GM12878 (cell line): ENCODE measurements at regions not wholly inside any gene's neighbourhood (a gene's known extent, or its start where the extent isn't known, plus 50 kb on each side); places are given as distances from the start of the nearest gene placed in this dataset.

Experiments used
- ATAC-seq: fragments of 200-7000 bp; cut with Tn5 transposase; 3 replicates; pipeline ENCODE4 v1.9.1; 2020; ENCODE audit warnings: mild to moderate bottlenecking, moderate library complexity
- BruUV-seq: library from RNA; stranded (reverse); fragments of 400-500 nt; replicated peaks from 2 replicates; lab custom pipeline; 2021; lab: Mats Ljungman, UMichigan
- CTCF ChIA-PET: fragments of 300-600 bp; sonication (Branson Sonifier 250); formaldehyde crosslinking; extraction: SDS; loops from one replicate; lab custom pipeline; 2021; ENCODE audit warnings: inconsistent platforms; lab: Yijun Ruan, JAX
- POLR2A ChIA-PET: fragments of 350-600 bp; formaldehyde crosslinking; extraction: SDS; loops from one replicate; lab custom pipeline; 2021; ENCODE audit warnings: inconsistent platforms; lab: Charles Lee
- RAD21 ChIA-PET: fragments of 300-600 bp; sonication (Branson Sonifier 250); formaldehyde crosslinking; loops from one replicate; lab custom pipeline; 2023; ENCODE audit warnings: antibody characterized with exemption; ENCODE audit not compliant: unreplicated experiment; lab: Charles Lee
- SMC1A ChIA-PET: fragments of 300-600 bp; sonication (Branson Sonifier 250); formaldehyde crosslinking; loops from one replicate; lab custom pipeline; 2023; ENCODE audit not compliant: unreplicated experiment, uncharacterized antibody; lab: Charles Lee
- DNase-seq: peaks from one replicate; pipeline ENCODE4 v3.0.0-alpha.2; 2011; ENCODE audit warnings: low read depth, low spot score
- FAIRE-seq: peaks from 3 replicates; lab custom pipeline; 2011; peaks lifted over from hg19 to GRCh38; lab: Jason Lieb, UNC
- H2AFZ ChIP-seq: 2 replicates; pipeline ENCODE4 v1.6.0; 2011; ENCODE audit warnings: low read depth, low read length, control low read depth; ENCODE audit not compliant: control insufficient read depth
- H3K27ac ChIP-seq: 2 replicates; pipeline ENCODE4 v1.5.1; 2011; ENCODE audit warnings: control low read depth; ENCODE audit not compliant: control insufficient read depth, insufficient read depth
- H3K27me3 ChIP-seq, 2 experiments: replicated peaks in 1 of 2; 2 replicates each; pipeline versions ENCODE4 v1.6.0 to v1.6.1; 2011; ENCODE audit warnings: low read length in 1 of 2; ENCODE audit not compliant: control insufficient read depth in 2 of 2, insufficient read depth in 2 of 2
- H3K36me3 ChIP-seq, 2 experiments: 2 replicates each; pipeline ENCODE4 v1.5.1; 2011; ENCODE audit warnings: low read length in 1 of 2; ENCODE audit not compliant: control insufficient read depth in 2 of 2, insufficient read depth in 2 of 2
- H3K4me1 ChIP-seq: 2 replicates; pipeline ENCODE4 v1.6.1; 2011; ENCODE audit warnings: mild to moderate bottlenecking, low read length, moderate library complexity, mixed read lengths; ENCODE audit not compliant: control insufficient read depth, insufficient read depth
- H3K4me2 ChIP-seq: 2 replicates; pipeline ENCODE4 v1.6.0; 2011; ENCODE audit warnings: control low read depth; ENCODE audit not compliant: control insufficient read depth, insufficient read depth
- H3K4me3 ChIP-seq: fragments of 200-600 bp; sonication (generic); 2 replicates; pipeline ENCODE4 v1.5.1; 2016
- H3K79me2 ChIP-seq: 2 replicates; pipeline ENCODE4 v1.6.0; 2011; ENCODE audit warnings: low read length; ENCODE audit not compliant: control insufficient read depth, insufficient read depth
- H3K9ac ChIP-seq: 2 replicates; pipeline ENCODE4 v1.8.0; 2011; ENCODE audit warnings: low read length, control low read depth, mixed read lengths; ENCODE audit not compliant: control insufficient read depth, insufficient read depth
- H3K9me3 ChIP-seq: replicated peaks from 3 replicates; pipeline ENCODE4 v1.5.1; 2011; ENCODE audit warnings: mild to moderate bottlenecking, low read length; ENCODE audit not compliant: control insufficient read depth, insufficient read depth
- H4K20me1 ChIP-seq: 2 replicates; pipeline ENCODE4 v1.6.0; 2011; ENCODE audit not compliant: control insufficient read depth, insufficient read depth
- BCLAF1 ChIP-seq: fragments of 450-650 bp; IDR thresholded peaks from 2 replicates; pipeline ENCODE4 v1.6.1; 2017; ENCODE audit warnings: antibody characterized with exemption, mild to moderate bottlenecking, moderate library complexity
- CUX1 ChIP-seq: IDR thresholded peaks from 2 replicates; pipeline ENCODE4 v1.6.1; 2012; ENCODE audit warnings: improper control_type of control experiment, low read depth, low read length; ENCODE audit not compliant: insufficient replicate concordance
- EP300 ChIP-seq, 2 experiments: fragments of 150-350 bp in 1 of 2; IDR thresholded peaks; 2 replicates each; pipeline ENCODE4 v1.6.1; 2011 to 2012; ENCODE audit warnings: low read depth in 2 of 2, low read length in 2 of 2, borderline replicate concordance in 1 of 2, improper control_type of control experiment in 1 of 2, inconsistent platforms in 1 of 2; ENCODE audit not compliant: control insufficient read depth in 1 of 2
- FOXK2 ChIP-seq: fragments of 450-650 bp; IDR thresholded peaks from 2 replicates; pipeline ENCODE4 v1.6.1; 2017; ENCODE audit warnings: mild to moderate bottlenecking, moderate library complexity
- RAD21 ChIP-seq: IDR thresholded peaks from 2 replicates; pipeline ENCODE4 v1.6.1; 2011; ENCODE audit warnings: mild to moderate bottlenecking, low read depth, low read length, moderate library complexity; ENCODE audit not compliant: insufficient read depth
- RAD51 ChIP-seq: fragments of 450-650 bp; IDR thresholded peaks from 2 replicates; pipeline ENCODE4 v1.6.1; 2016; ENCODE audit warnings: moderate library complexity, mild to moderate bottlenecking, inconsistent platforms
- SMC3 ChIP-seq: IDR thresholded peaks from 2 replicates; pipeline ENCODE4 v1.6.1; 2011; ENCODE audit warnings: low read length, improper control_type of control experiment, borderline replicate concordance
- SP1 ChIP-seq: IDR thresholded peaks from one replicate; pipeline ENCODE4 v1.6.1; 2011; ENCODE audit warnings: low read depth, low read length
- WGBS: methylation state at CpG from one replicate; pipeline ENCODE4 v1.1.6; 2016; ENCODE audit warnings: low lambda C conversion rate; ENCODE audit not compliant: insufficient replicate concordance, insufficient coverage; ENCODE audit errors: missing lambda C conversion rate; 5-methylcytosine and 5-hydroxymethylcytosine counted together
- in situ Hi-C: fragments of 300-500 bp; cut with MboI; formaldehyde crosslinking; loops from 9 replicates; pipeline ENCODE4 v1.14.3; 2018; ENCODE audit warnings: mixed read lengths
- intact Hi-C: fragments of 100-400 bp; cut with micrococcal nuclease; formaldehyde crosslinking; loops from one replicate; pipeline ENCODE4 v1.14.2; 2022; ENCODE audit not compliant: unreplicated experiment
- TF ChIP-seq, protein P1 (sequence below), 3 experiments: IDR thresholded peaks in 2 of 3; conservative IDR thresholded peaks in 1 of 3; 2 replicates each; pipeline ENCODE4 v1.5.1; 2011; ENCODE audit warnings: low read depth in 3 of 3, low read length in 3 of 3, mild to moderate bottlenecking in 3 of 3, control low read depth in 2 of 3, moderate library complexity in 2 of 3, inconsistent platforms in 1 of 3, mixed read lengths in 1 of 3; ENCODE audit not compliant: control insufficient read depth in 2 of 3, insufficient read depth in 1 of 3; ENCODE audit errors: extremely low read depth in 1 of 3

DNA sequence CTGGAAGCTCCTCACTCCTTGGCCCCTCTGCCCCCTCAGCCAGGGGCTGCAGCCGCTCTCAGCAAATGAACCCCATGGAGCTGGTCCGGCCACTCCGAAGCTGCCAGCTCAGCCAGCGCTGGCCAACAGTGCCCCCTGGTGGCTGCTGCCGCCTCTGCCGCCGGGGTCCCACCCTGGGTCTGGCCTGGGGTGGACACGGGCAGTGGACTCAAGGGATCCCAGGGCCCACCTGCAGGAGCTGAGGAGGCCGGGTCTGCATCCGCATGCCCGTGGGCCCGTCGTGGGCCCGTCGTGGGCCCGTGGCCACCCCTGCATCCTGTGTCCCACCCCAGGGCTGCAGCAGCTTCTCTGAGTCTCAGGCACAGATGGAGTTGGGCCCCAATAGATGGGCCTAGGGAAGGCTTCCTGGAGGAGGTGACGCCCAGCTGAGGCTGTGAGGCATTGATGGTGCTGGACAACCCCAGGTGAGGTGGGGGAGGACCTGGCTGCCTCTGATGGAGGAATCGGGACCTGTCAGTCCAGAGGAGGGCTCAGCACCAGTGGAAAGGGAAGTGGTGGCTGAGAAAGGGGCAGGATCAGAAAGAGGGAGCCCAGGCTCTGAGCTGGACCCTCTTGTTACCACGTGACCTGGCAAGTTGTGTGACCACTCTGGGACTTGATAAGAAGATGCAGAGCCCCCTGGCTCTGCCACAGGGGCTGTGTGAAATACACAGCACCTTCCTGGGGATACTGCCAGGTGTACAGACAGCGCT is 522.3 kb downstream of the BRD1 start:
- CTCF ChIA-PET, result interaction anchor here (0.9 to 1.5 kb wide), 3 partner anchors 10 to 338 kb away, joined by 3 to 6 read pairs (median 4); no protein-coding TSS in a partner anchor
- WGBS, result 9% methylated on average over 20 of the region's 20 CpGs
- peak; percentile 83 for ATAC-seq

More for the DNA sequence above, 522.3 kb downstream of the BRD1 start:
- no peaks in the 10 kb centered on the region for H3K79me2 ChIP-seq
- H3K4me1 ChIP-seq, result no peaks in the 10 kb centered on the region
- no peak overlapping the region for H2AFZ ChIP-seq
- SMC1A ChIA-PET, result no interaction called here
- in situ Hi-C loops (no loop called here), intact Hi-C loops (no loop called here)
- BruUV-seq, result no TSS peak
- no peak for FAIRE-seq
- H4K20me1 ChIP-seq, result no peaks in the 10 kb centered on the region
- no peak overlapping the region for H3K27ac ChIP-seq
- H3K9ac ChIP-seq, result no peak overlapping the region
- H3K4me3 ChIP-seq, result no peak overlapping the region
- POLR2A ChIA-PET, result no interaction called here
- TF ChIP-seq EP300 (IDR thresholded peaks at IDR 0.05; ENCODE audit: borderline replicate concordance in 1 of 2, control insufficient read depth in 1 of 2, low read depth in 2 of 2, low read length in 2 of 2) (no peak), SP1 (no peak), BCLAF1 (no peak), RAD21 (peak; percentile 42), SMC3 (peak; percentile 34; the same call in 1 of the 2 replicates), FOXK2 (no peak), CUX1 (no peak), RAD51 (no peak)
- TF ChIP-seq, protein P1, sequence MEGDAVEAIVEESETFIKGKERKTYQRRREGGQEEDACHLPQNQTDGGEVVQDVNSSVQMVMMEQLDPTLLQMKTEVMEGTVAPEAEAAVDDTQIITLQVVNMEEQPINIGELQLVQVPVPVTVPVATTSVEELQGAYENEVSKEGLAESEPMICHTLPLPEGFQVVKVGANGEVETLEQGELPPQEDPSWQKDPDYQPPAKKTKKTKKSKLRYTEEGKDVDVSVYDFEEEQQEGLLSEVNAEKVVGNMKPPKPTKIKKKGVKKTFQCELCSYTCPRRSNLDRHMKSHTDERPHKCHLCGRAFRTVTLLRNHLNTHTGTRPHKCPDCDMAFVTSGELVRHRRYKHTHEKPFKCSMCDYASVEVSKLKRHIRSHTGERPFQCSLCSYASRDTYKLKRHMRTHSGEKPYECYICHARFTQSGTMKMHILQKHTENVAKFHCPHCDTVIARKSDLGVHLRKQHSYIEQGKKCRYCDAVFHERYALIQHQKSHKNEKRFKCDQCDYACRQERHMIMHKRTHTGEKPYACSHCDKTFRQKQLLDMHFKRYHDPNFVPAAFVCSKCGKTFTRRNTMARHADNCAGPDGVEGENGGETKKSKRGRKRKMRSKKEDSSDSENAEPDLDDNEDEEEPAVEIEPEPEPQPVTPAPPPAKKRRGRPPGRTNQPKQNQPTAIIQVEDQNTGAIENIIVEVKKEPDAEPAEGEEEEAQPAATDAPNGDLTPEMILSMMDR (IDR thresholded peaks at IDR 0.05 in 2 of 3, conservative IDR thresholded peaks at IDR 0.05 in 1 of 3; ENCODE audit: control insufficient read depth in 2 of 3, extremely low read depth in 1 of 3, insufficient read depth in 1 of 3, low read depth in 3 of 3, low read length in 3 of 3), result peak; percentile 49 to 68 (median 61)
- H3K27me3 ChIP-seq, result no peaks in the 10 kb centered on the region
- H3K4me2 ChIP-seq, result no peak overlapping the region
- no peaks in the 10 kb centered on the region for H3K36me3 ChIP-seq
- H3K9me3 ChIP-seq, result no peaks in the 10 kb centered on the region; the same call in 2 of the 3 replicates
- no peak for DNase-seq
- RAD21 ChIA-PET, result interaction anchor here (1.0 kb wide), 1 partner anchor 781 kb away, joined by 3 read pairs; no protein-coding TSS in a partner anchor
